HG03159 (cell line): ENCODE measurements at regions not wholly inside any gene's neighbourhood (a gene's known extent, or its start where the extent isn't known, plus 50 kb on each side); places are given as distances from the start of the nearest gene placed in this dataset.
A peak's percentile ranks its signal among the peaks of the same experiment; 100 is the strongest.

Experiments used
- ATAC-seq: cut with Tn5 transposase; IDR thresholded peaks from one replicate; pipeline ENCODE4 v1.9.1; 2021; ENCODE audit warnings: mild to moderate bottlenecking, moderate library complexity; ENCODE audit not compliant: unreplicated experiment

DNA sequence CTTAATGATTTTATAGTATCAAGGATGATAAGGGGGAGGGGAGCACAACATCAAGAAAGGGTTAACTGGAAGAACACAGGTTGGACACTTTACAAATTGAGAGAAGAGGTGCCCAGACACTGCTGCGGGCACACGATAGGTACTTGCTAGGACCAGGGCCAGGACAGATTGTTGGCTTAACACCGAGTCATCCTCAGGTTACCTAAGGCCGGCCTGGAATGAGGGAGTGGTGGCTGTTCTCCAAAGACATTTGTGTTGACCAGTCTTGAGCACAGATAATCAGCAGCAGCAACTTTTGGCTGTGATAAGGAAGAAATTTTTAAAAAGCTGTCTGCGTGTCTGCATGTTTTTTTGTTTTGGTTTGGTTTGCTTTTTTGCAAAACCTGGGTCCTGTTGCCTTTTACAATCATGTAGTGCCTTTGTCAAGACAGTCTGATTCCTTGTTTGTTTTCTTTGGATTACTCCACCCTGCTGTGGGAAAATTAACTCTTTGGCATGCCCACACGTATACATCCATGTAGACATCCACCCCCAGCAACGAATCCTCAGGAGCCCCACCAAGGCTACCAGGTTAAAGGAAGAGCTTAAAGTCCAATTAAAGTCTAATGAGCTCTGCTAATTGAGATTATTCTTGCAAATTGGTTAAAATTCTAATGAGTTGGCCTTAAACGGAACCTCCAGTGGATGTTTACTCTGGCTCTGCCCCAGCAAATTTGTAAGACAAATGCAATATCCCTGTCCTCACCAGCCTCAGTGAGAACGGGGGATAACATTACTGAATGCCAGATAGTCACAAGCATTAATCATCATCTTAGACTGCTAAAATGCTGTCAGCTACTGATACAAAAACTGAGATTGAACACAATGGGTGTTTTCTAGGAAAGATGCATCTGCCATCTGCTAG is 382.3 kb downstream of the ACTL7B start:
- no peak for ATAC-seq

- ATAC-seq = no peak
These were observed 386.1 kb downstream of the ACTL7B start for GRCh38 chr9:108469654-108470053.

DNA sequence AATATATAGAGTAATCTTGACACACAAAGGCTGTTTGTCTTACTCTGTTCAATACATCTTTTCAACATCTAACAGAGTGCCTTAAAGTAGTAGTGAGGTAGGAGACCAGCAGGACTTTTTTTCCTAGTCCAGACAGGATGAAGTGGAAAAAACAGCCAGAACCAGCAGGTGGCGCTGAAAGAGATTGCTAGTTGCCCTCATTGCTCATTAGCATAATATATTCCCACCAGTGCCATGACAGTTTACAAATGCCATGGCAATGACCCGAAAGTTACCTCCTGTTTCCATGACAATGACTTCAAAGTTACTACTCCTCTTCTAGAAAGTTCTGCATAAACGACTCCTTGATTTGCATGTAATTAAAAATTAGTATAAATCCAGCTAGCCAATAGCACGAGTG is 387.4 kb downstream of the ACTL7B start:
- peak; percentile 88 for ATAC-seq

GRCh38 chr9:108467653-108468324 is 388.0 kb downstream of the ACTL7B start:
- ATAC-seq = no peak

DNA sequence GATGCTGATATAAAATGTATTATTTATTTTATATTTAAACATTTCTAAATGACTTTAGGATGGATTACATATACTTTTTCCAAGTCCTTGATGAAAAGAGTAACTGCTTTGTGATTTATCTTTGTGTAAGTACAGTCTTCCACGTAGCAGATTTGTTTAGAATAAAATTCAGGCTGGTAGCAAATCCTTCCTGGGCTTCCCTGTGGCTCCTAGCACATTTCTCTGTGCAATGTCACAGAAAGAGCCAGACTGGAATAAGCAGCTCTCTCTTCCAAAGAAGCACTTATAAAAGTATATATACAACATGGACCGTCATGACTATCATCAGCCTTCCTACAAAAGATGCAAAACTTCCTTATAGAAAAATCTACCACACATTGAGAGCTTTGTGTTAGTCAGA is 388.6 kb downstream of the ACTL7B start:
- no peak for ATAC-seq

- ATAC-seq = no peak
These were observed 389.5 kb downstream of the ACTL7B start for GRCh38 chr9:108466304-108466703.

GRCh38 chr9:108463932-108464606 is 391.7 kb downstream of the ACTL7B start:
- no peak for ATAC-seq

DNA sequence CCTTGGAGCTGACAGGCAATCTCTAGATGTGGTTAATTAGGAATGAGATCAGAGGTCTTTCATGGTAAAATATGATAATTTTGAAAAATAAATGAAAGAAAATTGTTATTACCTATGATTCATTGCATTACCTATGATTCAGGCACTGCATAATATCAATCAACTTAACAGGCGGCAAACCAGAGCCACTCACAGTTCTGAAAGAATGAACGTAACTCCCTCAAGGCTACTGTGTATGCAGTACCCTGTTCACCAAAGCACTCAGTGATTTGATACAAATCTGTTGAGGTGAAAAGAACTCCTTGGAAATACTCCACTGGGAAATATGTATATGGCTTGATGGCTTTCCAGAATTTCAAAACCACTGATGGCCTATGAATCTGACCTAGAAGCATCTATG is 398.9 kb downstream of the ACTL7B start:
- ATAC-seq = no peak

- no peak for ATAC-seq
These were observed 410.2 kb downstream of the ACTL7B start for GRCh38 chr9:108445431-108446071.

DNA sequence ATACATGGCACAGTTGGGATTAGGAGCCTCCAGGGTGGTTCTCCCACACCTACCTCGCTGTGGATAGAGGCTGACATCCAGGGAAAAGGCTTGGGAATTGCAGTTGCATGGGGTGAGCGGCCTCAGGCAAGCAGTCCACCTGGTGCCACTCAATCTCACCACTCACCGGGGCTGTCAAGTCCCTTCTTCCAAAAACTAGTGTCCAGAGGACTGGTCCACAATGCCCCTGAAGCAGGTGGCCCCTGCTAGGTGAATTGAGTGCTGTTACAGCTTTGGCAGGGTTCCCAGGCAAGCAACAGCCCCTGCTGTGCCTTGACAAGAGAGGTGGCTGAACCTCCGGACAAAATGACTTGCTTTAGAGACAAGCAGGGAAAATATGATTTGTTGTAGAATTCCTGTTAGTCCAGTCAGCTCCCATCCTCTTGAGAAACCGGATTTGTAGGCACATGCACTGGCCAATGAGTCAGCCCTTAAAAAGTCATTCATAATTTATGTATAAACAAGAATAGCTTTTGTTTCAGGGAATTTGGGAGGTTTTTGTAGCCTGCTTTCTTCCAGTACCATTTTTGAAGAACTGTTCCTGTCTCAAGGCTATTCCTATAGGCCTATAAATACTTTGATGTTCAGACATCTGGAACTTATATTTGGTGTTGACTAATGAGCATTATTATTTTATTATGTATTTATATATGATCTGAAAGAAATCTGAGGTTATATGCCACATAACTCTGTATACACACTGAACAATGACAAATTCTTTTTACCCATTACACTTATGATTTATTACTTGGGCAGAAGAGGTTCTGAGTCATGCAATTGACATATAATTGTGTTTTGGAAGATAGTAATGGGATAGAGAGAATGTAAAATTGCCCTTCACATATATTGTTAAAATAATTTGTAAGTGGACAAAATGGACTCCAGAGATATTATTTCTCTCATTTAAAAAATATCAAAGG is 411.1 kb downstream of the ACTL7B start:
- ATAC-seq = no peak

DNA sequence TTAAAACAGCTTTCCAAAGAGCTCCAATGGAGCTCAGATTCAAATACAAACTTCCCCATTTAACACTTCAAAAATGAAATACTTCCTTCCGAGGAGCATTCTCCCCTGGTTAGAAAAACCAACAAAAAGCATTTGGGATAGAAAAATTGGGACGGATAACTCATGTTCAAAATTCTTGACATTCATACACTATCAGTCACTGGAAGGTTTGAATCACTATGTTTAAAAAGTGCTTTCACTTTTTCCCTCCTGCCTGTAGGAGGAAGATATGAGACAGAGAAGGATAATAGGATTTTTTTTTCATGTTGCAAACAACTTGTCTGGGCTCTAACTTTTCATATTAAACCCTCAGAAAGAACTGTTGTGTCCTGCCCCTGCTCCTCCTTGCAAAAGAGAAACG is 412.0 kb downstream of the ACTL7B start:
- no peak for ATAC-seq

- no peak for ATAC-seq
These were observed 412.7 kb downstream of the ACTL7B start for GRCh38 chr9:108443019-108443633.

- no peak for ATAC-seq
These were observed 413.2 kb downstream of the ACTL7B start for GRCh38 chr9:108442627-108443018.

GRCh38 chr9:108441726-108442125 is 414.1 kb downstream of the ACTL7B start:
- ATAC-seq = no peak

GRCh38 chr9:108441251-108441650 is 414.5 kb downstream of the ACTL7B start:
- ATAC-seq = no peak

GRCh38 chr9:108439947-108440346 is 415.8 kb downstream of the ACTL7B start:
- no peak for ATAC-seq

DNA sequence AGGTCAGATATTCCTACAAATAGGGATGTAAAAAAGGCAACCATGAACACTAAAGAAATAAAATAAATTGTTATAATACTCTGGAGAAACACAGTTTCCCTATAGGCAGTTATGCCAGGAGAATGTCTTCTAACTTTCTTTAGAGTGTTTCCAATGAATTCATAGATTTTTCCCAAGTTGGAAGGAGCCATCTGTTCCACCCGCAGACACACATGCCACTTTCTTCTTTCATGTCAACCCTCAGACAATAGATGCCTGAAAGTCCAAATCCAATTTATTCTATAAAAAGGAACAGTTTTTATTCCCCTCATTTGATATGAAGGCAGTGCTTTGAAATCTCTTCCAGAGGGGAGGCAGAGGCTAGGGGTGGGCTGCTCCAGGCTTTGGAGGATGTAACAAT is 418.1 kb downstream of the ACTL7B start:
- no peak for ATAC-seq

GRCh38 chr9:108436448-108436847 is 419.3 kb downstream of the ACTL7B start:
- no peak for ATAC-seq

- no peak for ATAC-seq
These were observed 421.3 kb downstream of the ACTL7B start for GRCh38 chr9:108434502-108434901.

DNA sequence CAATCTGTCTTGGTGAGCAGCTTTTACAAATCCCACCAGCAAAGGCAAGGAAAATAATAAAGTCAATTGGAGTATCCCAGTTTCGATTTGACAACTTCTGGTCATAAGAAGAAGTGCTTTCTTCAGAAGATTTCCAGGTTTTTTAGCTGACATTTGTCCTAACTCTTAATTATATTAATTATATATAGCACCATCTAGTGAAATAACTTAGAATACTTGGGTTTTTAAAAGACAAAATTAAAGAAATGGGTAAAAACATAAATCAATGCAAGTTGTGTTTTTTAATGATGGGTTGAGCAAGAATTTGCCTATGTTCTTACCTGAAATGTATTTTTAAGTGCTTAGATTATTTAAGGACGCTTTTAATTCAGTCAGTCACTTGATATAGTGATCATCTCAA is 421.8 kb downstream of the ACTL7B start:
- no peak for ATAC-seq
